SK-N-SH treated with all-trans-retinoic acid at 6 μM for 48 hours (cell line): ENCODE measurements at regions not wholly inside any gene's neighbourhood (a gene's known extent, or its start where the extent isn't known, plus 50 kb on each side); places are given as distances from the start of the nearest gene placed in this dataset.

ENCODE experiments used
- ATAC-seq: fragments of 200-7000 bp; cut with Tn5 transposase; 3 replicates; pipeline ENCODE4 v1.9.1; 2020; ENCODE audit warnings: mild to moderate bottlenecking, moderate library complexity
- ARNTL ChIP-seq: fragments of 450-650 bp; formaldehyde crosslinking; IDR thresholded peaks from 2 replicates; pipeline ENCODE4 v1.5.0; 2020; ENCODE audit warnings: low read depth, mild to moderate bottlenecking, moderate library complexity, borderline replicate concordance
- BACH2 ChIP-seq: fragments of 250-450 bp; sonication (Bioruptor Pico); IDR thresholded peaks from 2 replicates; pipeline ENCODE4 v1.9.0; 2021; ENCODE audit warnings: mild to moderate bottlenecking, borderline replicate concordance
- CREB5 ChIP-seq: fragments of 250-450 bp; sonication (Bioruptor Pico); IDR thresholded peaks from 2 replicates; pipeline ENCODE4 v1.5.1; 2020; ENCODE audit warnings: low read depth, mild to moderate bottlenecking, moderate library complexity
- CSDC2 ChIP-seq: fragments of 250-450 bp; sonication (Bioruptor Pico); IDR thresholded peaks from 2 replicates; pipeline ENCODE4 v1.5.0; 2020; ENCODE audit warnings: mild to moderate bottlenecking, moderate library complexity
- CSRNP3 ChIP-seq: fragments of 250-450 bp; sonication (Bioruptor Pico); IDR thresholded peaks from 2 replicates; pipeline ENCODE4 v1.5.1; 2021; ENCODE audit warnings: mild to moderate bottlenecking, moderate library complexity
- ESRRG ChIP-seq: fragments of 250-450 bp; sonication (Bioruptor Pico); IDR thresholded peaks from 2 replicates; pipeline ENCODE4 v1.6.1; 2021; ENCODE audit warnings: mild to moderate bottlenecking
- GLIS3 ChIP-seq: fragments of 250-450 bp; sonication (Bioruptor Pico); IDR thresholded peaks from 2 replicates; pipeline ENCODE4 v1.5.0; 2020; ENCODE audit warnings: mild to moderate bottlenecking, moderate library complexity
- ISL1 ChIP-seq: fragments of 250-450 bp; sonication (Bioruptor Pico); IDR thresholded peaks from 2 replicates; pipeline ENCODE4 v2.1.2; 2022; ENCODE audit warnings: mild to moderate bottlenecking, moderate library complexity
- OSR1 ChIP-seq: fragments of 250-450 bp; sonication (Bioruptor Pico); IDR thresholded peaks from 2 replicates; pipeline ENCODE4 v1.8.0; 2022; ENCODE audit warnings: moderate library complexity, mild to moderate bottlenecking, inconsistent platforms
- PATZ1 ChIP-seq: fragments of 250-450 bp; sonication (Bioruptor Pico); IDR thresholded peaks from 2 replicates; pipeline ENCODE4 v1.8.0; 2020; ENCODE audit warnings: mild to moderate bottlenecking, moderate library complexity, borderline replicate concordance
- POU6F1 ChIP-seq: fragments of 250-450 bp; sonication (Bioruptor Pico); IDR thresholded peaks from 2 replicates; pipeline ENCODE4 v1.8.0; 2021; ENCODE audit warnings: low read depth, mild to moderate bottlenecking, moderate library complexity, borderline replicate concordance
- PPARA ChIP-seq: fragments of 250-450 bp; sonication (Bioruptor Pico); IDR thresholded peaks from 2 replicates; pipeline ENCODE4 v1.5.0; 2020; ENCODE audit warnings: mild to moderate bottlenecking, borderline replicate concordance
- RARB ChIP-seq: fragments of 250-450 bp; sonication (Bioruptor Pico); IDR thresholded peaks from 2 replicates; pipeline ENCODE4 v1.8.0; 2021; ENCODE audit warnings: mild to moderate bottlenecking, moderate library complexity
- SNAI2 ChIP-seq: fragments of 250-450 bp; sonication (Bioruptor Pico); IDR thresholded peaks from 2 replicates; pipeline ENCODE4 v1.5.0; 2020; ENCODE audit warnings: mild to moderate bottlenecking, moderate library complexity
- TCF4 ChIP-seq: fragments of 250-450 bp; sonication (Bioruptor Pico); IDR thresholded peaks from 2 replicates; pipeline ENCODE4 v1.8.0; 2021; ENCODE audit warnings: mild to moderate bottlenecking, moderate library complexity, borderline replicate concordance
- TOX ChIP-seq: fragments of 250-450 bp; sonication (Bioruptor Pico); IDR thresholded peaks from 2 replicates; pipeline ENCODE4 v1.8.0; 2021; ENCODE audit warnings: mild to moderate bottlenecking, moderate library complexity, borderline replicate concordance
- TSHZ2 ChIP-seq: fragments of 250-450 bp; sonication (Bioruptor Pico); IDR thresholded peaks from 2 replicates; pipeline ENCODE4 v1.5.0; 2020; ENCODE audit warnings: mild to moderate bottlenecking, moderate library complexity
- ZC3H10 ChIP-seq: fragments of 250-450 bp; sonication (Bioruptor Pico); IDR thresholded peaks from 2 replicates; pipeline ENCODE4 v1.5.1; 2021; ENCODE audit warnings: mild to moderate bottlenecking, moderate library complexity
- ZFP3 ChIP-seq: fragments of 250-450 bp; sonication (Bioruptor Pico); IDR thresholded peaks from 2 replicates; pipeline ENCODE4 v1.5.0; 2020; ENCODE audit warnings: mild to moderate bottlenecking, moderate library complexity
- ZFP30 ChIP-seq: fragments of 450-650 bp; formaldehyde crosslinking; IDR thresholded peaks from 2 replicates; pipeline ENCODE4 v1.5.0; 2022; ENCODE audit warnings: mild to moderate bottlenecking, moderate library complexity
- ZNF565 ChIP-seq: fragments of 450-650 bp; formaldehyde crosslinking; conservative IDR thresholded peaks from 2 replicates; pipeline ENCODE4 v1.5.0; 2020; ENCODE audit warnings: low read depth, mild to moderate bottlenecking, moderate library complexity
- ZNF70 ChIP-seq: fragments of 450-650 bp; formaldehyde crosslinking; IDR thresholded peaks from 2 replicates; pipeline ENCODE4 v1.5.0; 2020; ENCODE audit warnings: mild to moderate bottlenecking, moderate library complexity
- ZNF8 ChIP-seq: fragments of 450-650 bp; formaldehyde crosslinking; IDR thresholded peaks from 2 replicates; pipeline ENCODE4 v1.5.0; 2020; ENCODE audit warnings: mild to moderate bottlenecking, moderate library complexity

DNA sequence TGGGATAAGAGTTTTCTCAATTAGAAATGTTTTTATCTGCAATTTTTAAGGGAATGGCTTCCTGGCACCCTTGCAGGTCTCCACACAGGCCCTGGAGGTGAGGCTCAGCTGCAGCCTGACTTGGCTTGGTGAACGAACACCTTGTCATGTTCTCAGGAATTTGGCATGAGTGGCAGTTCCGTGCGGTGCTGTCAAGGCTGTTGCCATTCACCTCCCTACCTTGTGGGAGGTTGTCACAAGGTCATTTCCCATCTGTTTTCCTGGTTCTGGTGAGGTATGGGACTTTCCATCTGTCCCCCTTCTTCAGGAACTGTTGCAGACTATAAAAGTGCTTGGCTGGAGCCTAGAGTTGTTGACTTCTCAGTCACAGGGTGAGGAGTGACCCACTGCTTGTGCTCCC lies 82.9 kb downstream of the ELOVL4 start:
- ATAC-seq: no peak
- no peak for TF ChIP-seq ZFP3 (CRISPR knock-in tag)
- TF ChIP-seq ESRRG (CRISPR knock-in tag): no peak
- no peak for TF ChIP-seq ISL1
- no peak for TF ChIP-seq BACH2 (CRISPR knock-in tag)
- no peak for TF ChIP-seq PPARA (CRISPR knock-in tag)
- TF ChIP-seq CSDC2 (CRISPR knock-in tag): no peak
- no peak for TF ChIP-seq ZC3H10 (CRISPR knock-in tag)
- no peak for TF ChIP-seq GLIS3 (CRISPR knock-in tag)
- no peak for TF ChIP-seq RARB (CRISPR knock-in tag)
- no peak for TF ChIP-seq ZNF70
- no peak for TF ChIP-seq ZNF8 (CRISPR knock-in tag)
- no peak for TF ChIP-seq ZNF565

DNA sequence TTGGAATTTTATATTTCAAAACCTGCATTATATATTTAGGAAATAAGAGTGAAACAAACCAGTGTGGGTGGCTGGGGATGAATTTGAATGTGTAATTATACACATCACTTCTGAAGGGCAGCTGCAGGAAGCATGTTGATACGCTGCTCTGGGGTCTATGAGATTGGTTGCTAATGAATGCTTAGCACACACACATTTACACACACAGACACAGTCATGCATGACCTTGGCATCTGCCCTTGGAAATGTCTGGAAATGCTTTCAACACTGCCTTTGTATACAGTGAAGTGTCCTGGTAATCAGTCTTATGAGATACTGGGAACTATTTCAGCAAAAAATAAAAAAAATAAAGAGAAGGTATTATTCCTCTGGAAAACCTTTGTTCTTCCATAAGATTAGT lies 83.4 kb downstream of the ELOVL4 start:
- ATAC-seq: no peak
- TF ChIP-seq OSR1 (CRISPR knock-in tag) (no peak), TSHZ2 (CRISPR knock-in tag) (no peak), TOX (CRISPR knock-in tag) (no peak), CREB5 (CRISPR knock-in tag) (no peak), PATZ1 (CRISPR knock-in tag) (no peak), ZFP30 (CRISPR knock-in tag) (no peak), ARNTL (CRISPR knock-in tag) (no peak), PPARA (CRISPR knock-in tag) (no peak), ZNF70 (no peak), ZC3H10 (CRISPR knock-in tag) (no peak), ZNF8 (CRISPR knock-in tag) (no peak), SNAI2 (CRISPR knock-in tag) (no peak), CSRNP3 (CRISPR knock-in tag) (no peak), POU6F1 (CRISPR knock-in tag) (no peak)

DNA sequence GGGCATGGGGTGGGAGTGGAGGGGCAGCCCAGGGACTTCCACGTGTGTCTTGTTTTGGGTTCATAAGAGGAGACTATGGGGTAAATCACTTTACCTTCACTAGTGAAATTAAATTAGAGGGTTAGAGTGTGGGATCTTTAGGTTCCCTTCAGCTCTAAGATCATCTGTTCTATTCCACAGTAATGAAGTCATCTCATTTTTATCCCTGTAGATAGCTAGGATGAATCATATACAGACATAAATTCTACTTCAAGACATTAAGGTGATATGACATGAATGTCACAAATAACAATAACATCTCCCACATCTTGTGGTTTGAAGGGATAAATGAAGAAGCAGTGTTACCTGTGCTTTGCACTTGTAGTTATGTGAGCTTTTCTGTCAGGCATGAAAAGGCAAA lies 83.8 kb downstream of the ELOVL4 start:
- no peak for ATAC-seq
- TF ChIP-seq TOX (CRISPR knock-in tag): no peak
- no peak for TF ChIP-seq OSR1 (CRISPR knock-in tag)
- TF ChIP-seq TSHZ2 (CRISPR knock-in tag): no peak
- no peak for TF ChIP-seq ZNF565
- no peak for TF ChIP-seq BACH2 (CRISPR knock-in tag)
- TF ChIP-seq CSDC2 (CRISPR knock-in tag): no peak
- no peak for TF ChIP-seq RARB (CRISPR knock-in tag)
- TF ChIP-seq ZFP3 (CRISPR knock-in tag): no peak
- TF ChIP-seq PPARA (CRISPR knock-in tag): no peak
- no peak for TF ChIP-seq SNAI2 (CRISPR knock-in tag)
- no peak for TF ChIP-seq ISL1
- no peak for TF ChIP-seq ZFP30 (CRISPR knock-in tag)
- TF ChIP-seq CSRNP3 (CRISPR knock-in tag): no peak
- no peak for TF ChIP-seq ESRRG (CRISPR knock-in tag)
- TF ChIP-seq ZC3H10 (CRISPR knock-in tag): no peak
- TF ChIP-seq TCF4 (CRISPR knock-in tag): no peak
- no peak for TF ChIP-seq ZNF8 (CRISPR knock-in tag)
